LNCaP clone FGC (cell line): ENCODE measurements at regions not wholly inside any gene's neighbourhood (a gene's known extent, or its start where the extent isn't known, plus 50 kb on each side); places are given as distances from the start of the nearest gene placed in this dataset.
A peak's percentile ranks its signal among the peaks of the same experiment; 100 is the strongest.

Experiments used
- DNase-seq: peaks from one replicate; pipeline ENCODE4 v3.0.0-alpha.2; 2011; ENCODE audit warnings: low read depth
- H3K4me3 ChIP-seq: 2 replicates; pipeline ENCODE4 v1.5.1; 2011; ENCODE audit warnings: mild to moderate bottlenecking, low read depth, low read length, control low read depth
- TF ChIP-seq, protein P1 (sequence below): IDR thresholded peaks from 2 replicates; pipeline ENCODE4 v1.5.1; 2012; ENCODE audit warnings: mild to moderate bottlenecking; ENCODE audit not compliant: control insufficient read depth, insufficient read depth; ENCODE audit errors: extremely low read depth

DNA sequence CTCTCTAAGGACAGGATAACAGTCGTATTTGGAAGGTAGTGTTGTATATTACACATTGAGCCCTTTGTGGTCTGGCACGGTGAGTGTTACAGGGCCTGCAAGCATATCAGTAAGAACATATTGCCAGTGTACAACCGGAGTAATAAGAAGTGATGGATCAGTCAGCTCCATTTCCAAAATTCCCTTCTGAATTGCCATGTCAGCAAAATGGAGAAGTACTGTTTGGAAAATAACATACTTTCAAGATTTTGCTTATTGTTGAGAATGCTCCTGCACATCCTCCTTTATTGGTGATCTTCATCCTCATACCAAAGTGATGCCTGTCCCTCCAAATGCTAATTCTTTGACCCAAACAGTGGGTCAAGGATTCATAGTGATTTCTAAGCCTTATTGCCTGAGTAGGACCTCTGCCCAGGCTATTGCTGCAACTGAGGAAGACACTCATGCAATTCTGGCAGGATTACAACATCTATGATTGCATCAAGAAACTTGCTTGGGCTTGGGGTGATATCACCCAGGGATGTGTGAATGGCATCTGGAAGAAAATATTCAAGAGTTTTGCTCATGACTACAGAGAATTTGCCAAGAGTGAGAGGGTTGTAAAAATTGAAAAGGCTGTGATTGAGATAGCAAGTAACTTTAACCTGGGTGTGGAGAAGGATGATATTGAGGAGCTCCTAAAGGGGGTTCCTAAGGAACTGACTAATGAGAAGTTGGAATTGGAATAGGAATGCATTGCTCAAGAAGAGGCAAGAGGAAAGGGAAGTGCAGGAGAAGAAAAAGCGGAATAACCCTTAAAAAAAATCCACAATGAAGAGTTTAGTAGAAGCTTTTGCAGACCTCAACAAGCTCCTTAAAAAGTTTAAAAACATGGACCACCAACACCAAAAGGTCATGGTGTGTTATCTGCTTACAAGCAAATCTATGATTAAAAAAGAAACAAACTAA, 452.2 kb upstream of the SORCS1 start:
- TF ChIP-seq, protein P1, sequence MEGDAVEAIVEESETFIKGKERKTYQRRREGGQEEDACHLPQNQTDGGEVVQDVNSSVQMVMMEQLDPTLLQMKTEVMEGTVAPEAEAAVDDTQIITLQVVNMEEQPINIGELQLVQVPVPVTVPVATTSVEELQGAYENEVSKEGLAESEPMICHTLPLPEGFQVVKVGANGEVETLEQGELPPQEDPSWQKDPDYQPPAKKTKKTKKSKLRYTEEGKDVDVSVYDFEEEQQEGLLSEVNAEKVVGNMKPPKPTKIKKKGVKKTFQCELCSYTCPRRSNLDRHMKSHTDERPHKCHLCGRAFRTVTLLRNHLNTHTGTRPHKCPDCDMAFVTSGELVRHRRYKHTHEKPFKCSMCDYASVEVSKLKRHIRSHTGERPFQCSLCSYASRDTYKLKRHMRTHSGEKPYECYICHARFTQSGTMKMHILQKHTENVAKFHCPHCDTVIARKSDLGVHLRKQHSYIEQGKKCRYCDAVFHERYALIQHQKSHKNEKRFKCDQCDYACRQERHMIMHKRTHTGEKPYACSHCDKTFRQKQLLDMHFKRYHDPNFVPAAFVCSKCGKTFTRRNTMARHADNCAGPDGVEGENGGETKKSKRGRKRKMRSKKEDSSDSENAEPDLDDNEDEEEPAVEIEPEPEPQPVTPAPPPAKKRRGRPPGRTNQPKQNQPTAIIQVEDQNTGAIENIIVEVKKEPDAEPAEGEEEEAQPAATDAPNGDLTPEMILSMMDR, result no peak
- DNase-seq, result no peak

DNA sequence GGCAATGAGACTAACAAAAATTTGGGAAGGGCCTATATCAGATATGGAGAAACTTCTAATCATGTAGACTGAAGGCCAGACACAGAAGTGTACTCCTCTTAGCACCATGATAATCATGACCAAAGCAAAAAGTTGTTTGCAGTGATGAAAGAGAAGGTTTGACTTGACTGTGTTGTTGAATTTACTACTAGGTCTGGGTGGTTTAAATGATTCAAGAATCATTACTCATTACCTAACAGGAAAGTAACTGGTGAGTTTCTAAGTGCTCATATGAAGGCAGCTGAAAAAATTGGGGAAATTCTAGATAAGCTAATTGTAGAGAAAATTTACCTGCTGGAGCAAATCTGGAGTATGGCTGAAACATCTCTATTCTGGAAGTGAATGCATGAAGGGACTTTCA, 451.5 kb upstream of the SORCS1 start:
- no peak for DNase-seq
- TF ChIP-seq, protein P1, result no peak
- H3K4me3 ChIP-seq, result no peak overlapping the region

More for the DNA sequence above, 452.2 kb upstream of the SORCS1 start:
- no peak overlapping the region for H3K4me3 ChIP-seq

DNA sequence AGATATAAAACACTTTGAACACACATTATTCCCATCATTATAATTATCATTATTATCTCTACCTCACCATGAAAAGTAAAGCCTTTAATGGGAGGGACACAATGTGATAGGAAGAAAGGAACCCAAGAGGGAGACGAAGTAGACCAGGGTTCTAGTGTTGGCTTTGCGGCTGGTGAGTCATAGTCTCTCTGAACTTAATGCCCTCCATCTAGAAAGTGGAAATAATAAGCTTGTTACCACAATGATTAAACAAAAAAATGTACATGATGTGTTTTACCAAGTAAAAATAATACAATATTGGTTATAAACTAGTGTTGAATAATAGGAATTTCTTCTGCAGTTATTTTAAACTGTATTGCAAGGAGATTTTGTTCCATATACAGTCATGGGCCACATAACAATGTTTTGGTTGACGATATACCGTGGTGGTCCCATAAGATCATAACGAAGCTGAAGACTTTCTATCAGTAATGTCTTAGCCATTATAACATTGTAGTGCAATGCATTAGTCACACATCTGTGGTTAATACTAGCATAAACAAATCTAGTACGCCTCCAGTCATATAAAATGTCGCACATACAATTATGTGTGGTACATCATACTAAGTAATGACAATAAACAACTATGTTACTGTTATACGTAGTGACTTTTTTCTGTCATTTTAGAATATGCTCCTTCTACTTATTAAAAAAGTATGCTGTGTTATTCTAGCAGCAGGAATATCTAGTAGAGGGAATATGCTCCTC, 450.6 kb upstream of the SORCS1 start:
- H3K4me3 ChIP-seq, result no peak overlapping the region
- TF ChIP-seq, protein P1, result no peak
- DNase-seq, result no peak

DNA sequence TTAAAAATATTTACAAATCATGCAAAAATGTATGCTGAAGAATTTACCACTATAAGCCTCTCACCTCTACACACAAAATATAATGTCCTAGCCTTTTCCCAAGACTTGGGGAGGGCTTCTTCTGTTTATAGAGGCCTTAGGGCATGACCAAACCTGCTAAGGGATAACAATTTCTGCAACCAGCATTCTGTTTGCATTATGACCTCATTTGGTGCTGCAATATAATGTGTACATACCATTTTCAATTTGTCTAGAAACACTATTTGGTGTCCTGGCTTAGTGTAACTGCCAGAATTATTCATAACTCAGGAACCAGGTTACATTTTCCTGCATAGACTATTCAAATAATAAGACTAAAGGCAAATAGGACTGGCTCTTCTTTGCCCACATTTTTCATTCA, 446.6 kb upstream of the SORCS1 start:
- peak; percentile 41 for DNase-seq
- TF ChIP-seq, protein P1, result no peak
- H3K4me3 ChIP-seq, result no peak overlapping the region

DNA sequence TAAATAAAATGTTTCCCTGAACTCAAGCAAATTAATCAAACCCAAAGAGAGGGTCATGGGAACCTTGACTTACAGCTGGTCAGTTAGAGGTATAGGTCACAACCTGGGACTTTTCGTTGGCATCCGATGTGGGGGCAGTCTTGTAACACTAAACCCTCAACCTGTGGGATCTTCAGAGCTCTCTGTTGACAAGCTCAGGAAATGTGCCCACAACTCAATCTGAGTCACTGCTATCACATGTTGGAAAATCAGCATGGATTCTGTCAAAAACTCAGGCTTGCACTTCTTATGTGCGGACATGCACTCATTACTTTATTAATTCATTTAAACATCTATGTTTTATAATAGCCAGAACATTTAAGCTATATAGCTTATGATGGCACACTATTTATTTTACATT, 424.6 kb upstream of the SORCS1 start:
- TF ChIP-seq, protein P1, result no peak
- DNase-seq, result no peak
- no peak overlapping the region for H3K4me3 ChIP-seq

DNA sequence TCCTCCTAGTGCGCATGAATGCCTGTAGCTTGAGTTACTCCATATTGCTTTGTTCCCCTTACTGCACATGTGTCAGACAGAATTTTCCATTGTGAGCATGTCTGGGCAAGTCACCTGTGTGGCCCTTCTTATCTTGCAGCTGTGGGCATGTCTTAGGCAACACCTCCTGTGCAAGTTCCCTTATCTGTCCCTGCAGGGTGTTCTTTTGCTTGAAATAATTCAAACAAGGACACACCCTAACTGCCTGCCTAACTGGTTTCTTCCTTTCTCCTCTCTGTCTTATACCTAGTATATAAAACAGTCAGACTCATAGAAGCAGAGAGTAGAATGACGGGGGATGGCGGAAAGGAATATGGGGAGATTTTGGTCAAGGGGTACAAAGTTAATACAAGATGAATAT, 421.1 kb upstream of the SORCS1 start:
- TF ChIP-seq, protein P1, result no peak
- H3K4me3 ChIP-seq, result no peak overlapping the region
- no peak for DNase-seq

DNA sequence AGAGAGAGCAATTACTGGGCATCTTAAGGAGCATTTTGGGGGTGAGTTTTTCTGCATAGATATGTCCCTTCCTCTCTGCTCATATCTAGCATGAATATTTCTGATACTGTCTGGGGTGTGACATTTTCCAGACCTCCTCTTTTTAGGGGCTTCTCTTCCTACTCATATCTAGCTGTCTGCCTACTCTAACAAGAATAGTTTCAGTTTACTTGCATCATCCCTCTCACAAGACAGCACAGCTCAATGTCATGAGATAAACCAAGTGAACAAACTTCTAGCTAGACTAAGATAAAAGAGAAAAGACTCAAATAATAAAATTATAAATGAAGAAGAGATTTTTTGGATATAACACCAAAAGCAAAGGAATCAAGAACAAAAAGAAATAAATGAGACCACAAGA, 419.5 kb upstream of the SORCS1 start:
- no peak for DNase-seq
- TF ChIP-seq, protein P1, result no peak
- H3K4me3 ChIP-seq, result no peak overlapping the region
